GM18520 (cell line): ENCODE measurements at regions not wholly inside any gene's neighbourhood (a gene's known extent, or its start where the extent isn't known, plus 50 kb on each side); places are given as distances from the start of the nearest gene placed in this dataset.
"Not testable (repeated sequence)": the region's sequence is repeated elsewhere in the genome, so short reads cannot be mapped to it uniquely, and the experiment has no call there.

ENCODE experiments used
- ATAC-seq: cut with Tn5 transposase; IDR thresholded peaks from one replicate; pipeline ENCODE4 v1.9.1; 2021; ENCODE audit not compliant: unreplicated experiment

DNA sequence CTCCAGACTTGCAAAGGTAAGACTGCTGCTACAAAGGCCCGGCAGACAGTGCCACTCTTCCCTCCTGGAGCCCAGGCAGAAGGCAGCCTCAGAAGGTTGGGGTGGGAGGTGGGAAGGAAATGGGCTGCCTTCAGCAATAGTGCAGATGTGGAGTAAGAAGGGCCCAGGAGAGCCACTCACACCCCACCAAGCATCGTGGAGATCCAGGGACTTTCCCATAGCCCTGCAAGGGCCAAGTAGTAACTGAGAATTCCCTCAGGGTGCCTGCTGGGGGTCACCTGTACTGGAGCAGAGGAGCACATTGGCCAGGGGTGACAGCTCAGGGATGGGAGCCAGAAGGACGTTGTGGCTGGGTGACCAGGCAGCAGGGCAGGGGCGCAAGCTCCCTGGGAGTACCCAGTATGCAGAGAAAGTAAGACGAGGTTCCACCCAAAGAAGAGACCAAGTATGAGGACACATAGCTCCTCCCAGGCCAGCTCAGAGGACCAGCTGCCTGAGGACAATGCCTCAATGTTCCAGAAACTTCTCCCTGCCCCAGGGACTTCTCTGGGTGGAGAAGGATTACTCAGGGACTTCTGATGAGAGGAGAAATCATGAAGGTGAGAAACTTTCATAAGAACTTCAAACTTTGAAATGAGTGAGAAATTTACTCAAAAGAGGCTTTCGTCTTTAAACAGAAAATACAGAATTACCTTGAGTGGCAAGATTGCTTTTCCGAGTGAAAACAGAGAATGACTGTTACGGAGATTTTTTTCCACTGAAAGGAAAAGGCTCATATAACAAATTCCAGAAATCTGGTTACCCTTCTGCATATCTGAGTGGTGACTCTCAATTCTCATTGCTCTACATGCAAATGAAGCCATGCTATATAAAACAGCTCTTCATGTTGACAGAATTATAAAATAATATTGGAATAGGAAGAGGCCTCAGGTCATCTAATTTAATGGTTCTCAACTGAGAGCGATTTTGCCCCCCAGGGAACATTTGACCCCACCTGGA, 87.9 kb upstream of the TRIO start:
- ATAC-seq: no peak

- no peak for ATAC-seq
Observed at GRCh38 chr5:14054111-14054854, 88.9 kb upstream of the TRIO start.

DNA sequence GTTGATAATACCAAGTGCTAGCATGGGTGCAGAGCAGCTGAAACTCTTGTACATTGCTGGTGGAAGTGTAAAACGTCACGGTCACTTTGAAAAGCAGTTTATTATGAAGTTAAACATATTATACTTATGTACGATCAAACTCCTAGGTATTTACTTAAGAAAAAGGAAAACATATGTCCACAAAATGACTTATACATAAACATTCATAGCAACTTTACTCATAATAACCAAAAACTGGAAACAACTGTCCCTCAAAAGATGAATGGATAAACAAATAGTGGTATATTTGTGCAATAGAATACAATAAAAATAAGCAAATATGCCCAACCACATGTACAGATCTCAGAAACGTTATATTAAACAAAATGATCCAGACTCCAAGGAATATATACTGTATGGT, 92.3 kb upstream of the TRIO start:
- no peak for ATAC-seq

- no peak for ATAC-seq
Observed at GRCh38 chr5:14048434-14048833, 94.7 kb upstream of the TRIO start.

DNA sequence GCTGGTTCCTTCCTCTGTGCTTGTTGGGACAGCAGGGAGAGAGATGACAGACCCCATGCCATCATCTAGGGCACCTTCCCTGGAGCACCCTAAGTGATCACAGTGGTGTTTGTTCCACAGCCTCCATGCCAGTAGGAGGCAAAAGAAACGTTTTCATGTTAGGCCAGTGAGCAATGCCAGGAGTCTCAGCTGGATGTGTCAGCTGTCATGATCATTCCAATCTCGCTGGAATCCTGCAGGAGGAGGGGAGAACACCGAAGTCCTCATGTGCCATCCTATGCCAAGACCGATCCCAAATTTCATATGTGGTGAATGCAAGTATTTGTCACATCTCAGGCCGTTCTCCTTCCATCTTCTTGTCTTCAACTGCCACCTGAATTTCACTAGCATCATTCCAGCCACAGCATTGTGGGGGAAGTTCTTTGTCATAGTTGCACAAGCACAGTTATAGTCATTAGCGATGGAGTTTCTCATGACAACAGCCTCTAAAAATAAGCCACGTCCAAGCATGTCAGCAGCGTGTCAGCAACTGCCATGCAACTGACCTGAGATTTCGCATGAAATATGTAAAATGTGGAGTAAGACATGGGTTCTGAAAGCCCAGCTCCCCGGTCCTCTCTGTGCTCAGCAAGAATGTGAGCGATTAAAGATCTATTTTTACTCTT, 97.2 kb upstream of the DNAH5 start:
- ATAC-seq: no peak

- ATAC-seq: no peak
Observed at GRCh38 chr5:14040542-14040941, 96.1 kb upstream of the DNAH5 start.

- ATAC-seq: no peak
Observed at GRCh38 chr5:14039576-14039975, 95.1 kb upstream of the DNAH5 start.

DNA sequence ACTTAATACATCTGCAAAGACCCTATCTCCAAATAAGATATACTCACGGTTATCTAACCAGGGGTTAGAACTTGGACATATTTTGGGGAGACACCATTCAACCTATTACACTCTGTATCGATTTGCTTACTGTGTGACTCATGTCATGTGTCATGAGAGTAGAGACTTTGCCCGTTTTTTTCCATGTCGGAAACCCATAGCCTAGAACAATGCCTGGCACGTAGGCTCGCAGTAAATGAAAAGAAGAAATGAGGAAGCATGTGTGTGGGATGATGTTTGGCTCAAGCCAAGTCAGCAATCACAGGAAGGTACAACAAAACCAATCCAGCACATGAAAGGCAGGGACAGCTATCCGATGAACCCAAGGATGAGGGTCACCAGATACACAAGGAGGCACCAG, 94.6 kb upstream of the DNAH5 start:
- ATAC-seq: no peak

DNA sequence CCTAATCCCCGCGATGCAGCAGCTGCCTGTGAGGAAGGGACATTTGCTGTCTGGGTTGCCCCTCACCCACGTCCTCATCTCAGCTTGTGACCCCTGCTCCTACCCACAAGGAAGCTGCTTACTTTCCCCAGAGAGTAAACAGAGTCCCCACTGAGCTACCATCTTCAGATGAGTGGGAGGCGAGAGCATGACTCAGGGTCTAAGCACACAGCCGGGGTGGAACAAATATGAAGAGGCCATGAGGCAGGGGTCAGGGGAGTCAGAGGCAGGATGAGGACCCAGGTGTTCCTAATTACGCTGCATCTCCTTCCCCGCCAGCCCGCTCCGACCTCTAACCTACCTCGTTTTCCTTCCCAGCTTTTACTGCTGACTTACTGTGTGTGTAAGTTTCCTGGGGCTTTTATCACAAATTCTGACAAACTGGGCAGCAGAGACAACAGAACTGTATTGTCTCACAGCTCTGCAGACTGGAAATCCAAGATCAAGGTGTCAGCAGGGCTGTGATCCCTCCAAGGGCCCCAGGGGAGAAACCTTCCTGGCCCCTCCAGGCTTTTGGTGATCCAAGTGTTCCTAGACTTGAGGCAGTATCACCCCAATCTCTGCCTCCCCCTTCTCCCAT, 94.0 kb upstream of the DNAH5 start:
- no peak for ATAC-seq

DNA sequence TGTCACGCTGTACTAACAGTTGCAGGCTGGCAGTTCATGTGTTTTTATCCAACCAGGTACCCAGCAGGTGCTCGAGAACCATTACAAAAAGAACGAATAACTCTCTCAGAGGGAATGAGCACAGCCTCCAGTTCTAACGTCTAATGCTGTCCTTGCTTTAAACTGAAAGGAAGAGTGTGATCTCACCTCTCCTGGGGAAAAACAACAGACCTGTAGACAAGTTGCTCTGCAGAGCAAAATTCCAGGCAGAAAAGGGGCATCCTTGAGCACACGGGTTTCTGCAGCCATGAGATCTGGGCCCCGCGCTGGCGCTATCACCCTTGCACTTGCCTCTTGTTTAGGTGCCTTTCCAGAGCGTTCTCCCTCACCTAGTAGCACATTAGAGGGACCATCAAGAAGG, 92.5 kb upstream of the DNAH5 start:
- ATAC-seq: no peak

GRCh38 chr5:14036514-14036913, 92.0 kb upstream of the DNAH5 start:
- no peak for ATAC-seq

DNA sequence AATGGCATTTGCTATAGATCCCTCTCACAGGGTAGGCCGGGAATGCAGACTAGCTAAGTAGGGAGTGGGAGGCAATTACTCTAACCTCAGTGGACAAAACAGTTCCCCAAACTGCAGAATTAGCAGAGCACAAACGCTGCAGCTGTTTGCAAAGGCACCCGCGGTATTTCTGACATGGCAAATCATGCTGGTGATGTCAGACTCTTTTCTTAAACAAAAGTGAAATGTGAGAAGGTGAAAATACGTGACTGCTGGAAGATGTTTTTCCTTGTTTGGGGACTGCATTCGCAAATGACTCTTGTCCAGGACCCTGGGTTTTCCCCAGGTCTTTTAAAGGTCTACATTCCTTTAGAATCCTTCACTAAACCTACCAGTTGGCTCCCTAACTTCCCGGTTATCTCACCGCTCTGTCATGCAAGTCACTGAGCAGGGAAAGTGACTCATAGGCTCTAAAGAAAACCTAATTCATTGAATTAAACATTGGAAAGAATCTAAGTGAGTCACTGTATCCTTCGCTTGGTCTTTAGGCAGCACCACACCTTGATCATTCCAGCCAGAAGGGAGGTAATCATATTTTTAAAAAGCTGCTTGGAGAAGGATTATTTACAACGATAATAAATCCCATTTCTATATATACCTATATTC, 91.5 kb upstream of the DNAH5 start:
- ATAC-seq: no peak

- no peak for ATAC-seq
Observed at GRCh38 chr5:14034963-14035362, 90.5 kb upstream of the DNAH5 start.

- ATAC-seq: no peak
Observed at GRCh38 chr5:14032918-14033317, 88.4 kb upstream of the DNAH5 start.

DNA sequence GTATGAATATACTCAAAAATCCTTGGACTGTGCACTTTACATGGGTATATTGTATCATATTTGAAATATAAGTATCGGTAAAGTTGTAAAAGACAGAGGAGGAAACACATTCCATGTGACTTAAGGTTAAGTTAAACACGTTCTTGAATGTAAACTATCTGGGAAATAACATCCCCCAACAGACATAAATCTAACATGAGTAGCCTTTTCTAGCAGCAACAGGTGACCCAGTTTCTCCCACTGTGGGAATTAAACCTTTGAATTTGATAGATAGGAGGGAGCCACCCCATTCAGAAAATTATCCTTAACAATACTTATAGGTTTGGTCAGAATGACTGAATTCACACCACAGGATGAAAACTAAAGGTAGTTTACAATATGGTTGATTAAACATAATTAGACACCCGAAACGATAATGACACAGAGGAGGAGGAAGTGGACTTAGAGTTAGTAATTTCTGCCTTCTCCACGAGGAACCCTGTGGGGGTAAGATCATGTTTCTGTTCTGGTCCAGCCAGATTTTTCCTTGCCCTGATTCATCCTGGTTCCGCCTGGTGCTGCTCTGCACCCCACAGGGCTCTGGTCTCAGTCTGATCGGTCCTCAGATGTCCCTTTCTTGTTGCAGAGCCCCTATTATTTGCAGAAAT, 84.6 kb upstream of the DNAH5 start:
- no peak for ATAC-seq

DNA sequence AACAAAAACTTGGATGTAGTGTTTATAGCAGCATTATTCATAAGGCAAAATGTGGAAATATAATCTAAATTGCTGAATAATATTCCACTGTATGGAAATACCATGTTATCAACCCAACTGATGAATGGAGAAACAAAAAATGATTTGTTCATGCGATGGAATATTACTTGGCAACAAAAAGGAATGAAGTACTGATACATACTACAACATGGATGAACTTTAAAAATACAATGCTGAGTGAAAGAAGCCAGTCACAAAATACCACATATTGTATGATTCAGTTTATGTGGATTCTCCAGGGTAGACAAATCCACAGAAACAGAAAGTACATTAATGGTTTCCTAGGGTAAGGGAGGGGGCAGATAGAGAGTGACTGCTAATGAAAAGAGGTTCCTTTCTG, 83.7 kb upstream of the DNAH5 start:
- ATAC-seq: no peak

- ATAC-seq: no peak
Observed at GRCh38 chr5:14025569-14026286, 81.2 kb upstream of the DNAH5 start.

GRCh38 chr5:14022971-14023370, 78.5 kb upstream of the DNAH5 start:
- no peak for ATAC-seq

GRCh38 chr5:14020944-14021343, 76.5 kb upstream of the DNAH5 start:
- not testable (repeated sequence) for ATAC-seq
